ENCODE measurements at regions not wholly inside any gene's neighbourhood (a gene's known extent, or its start where the extent isn't known, plus 50 kb on each side); places are given as distances from the start of the nearest gene placed in this dataset.

DNA sequence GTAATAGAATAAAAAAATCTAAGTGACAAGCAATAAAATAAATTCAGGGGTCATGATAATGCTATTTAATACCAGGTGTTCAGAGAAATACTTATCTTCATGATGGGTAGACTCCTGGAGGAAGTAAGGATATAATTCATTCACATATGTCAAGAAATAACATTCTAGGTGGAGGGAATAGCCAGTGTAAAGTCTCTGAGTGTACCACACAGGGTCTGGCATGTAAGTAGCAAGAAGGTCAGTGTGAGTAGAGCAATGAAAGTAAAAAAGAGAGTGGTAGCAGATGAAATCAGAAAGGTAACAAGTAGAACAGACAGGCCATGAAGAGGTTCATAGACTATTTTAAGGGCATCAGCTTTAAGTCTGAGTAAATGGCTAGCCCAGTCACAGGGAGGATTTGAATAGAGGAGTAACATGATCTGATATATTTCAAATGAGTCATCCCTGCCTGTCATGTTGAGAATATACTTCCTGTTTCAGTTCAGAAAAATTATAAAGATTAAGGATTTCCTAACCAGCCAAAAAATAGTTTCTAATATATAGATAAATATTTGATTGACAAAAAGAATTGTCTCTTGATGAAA, 519.9 kb downstream of the C12orf50 start:
- no peaks in the 10 kb centered on the region for H3K9me3 Mint-ChIP-seq (ENCODE audit: insufficient read depth)
- intact Hi-C loops (cut with micrococcal nuclease) = no loop called here
- no peak for TF ChIP-seq CTCF (IDR thresholded peaks at IDR 0.05)
- no peak for TF ChIP-seq EZH2 (IDR thresholded peaks at IDR 0.05; ENCODE audit: borderline replicate concordance, insufficient read depth, low read depth, low read length, poor library complexity, severe bottlenecking)

GRCh38 chr12:87491598-87491997, 537.6 kb downstream of the C12orf50 start:
- 87% methylated on average over 3 of the region's 3 CpGs for WGBS (ENCODE audit: insufficient coverage)
- no peak overlapping the region for H3K4me3 ChIP-seq (ENCODE audit: control extremely low read depth in 1 of 5, extremely low read depth in 1 of 5, insufficient read depth in 1 of 5, low read depth in 2 of 5, low read length in 4 of 5)
- H3K4me1 ChIP-seq (ENCODE audit: control insufficient read depth in 2 of 2, insufficient read depth in 2 of 2, low read length in 2 of 2) = no peaks in the 10 kb centered on the region
- H3K79me2 ChIP-seq (ENCODE audit: control insufficient read depth, insufficient read depth, low read length) = no peaks in the 10 kb centered on the region
- Mint-ChIP-seq H3K27me3 (no peaks in the 10 kb centered on the region), H3K9me3 (ENCODE audit: insufficient read depth) (no peaks in the 10 kb centered on the region), H3K27ac (no peak overlapping the region), H3K4me3 (no peak overlapping the region), H3K4me1 (no peaks in the 10 kb centered on the region)
- no peak overlapping the region for H3K9ac ChIP-seq (ENCODE audit: low read length)
- no peak for TF ChIP-seq CTCF (IDR thresholded peaks at IDR 0.05)
- no peak for TF ChIP-seq EZH2 (IDR thresholded peaks at IDR 0.05; ENCODE audit: borderline replicate concordance, insufficient read depth, low read depth, low read length, poor library complexity, severe bottlenecking)
- ATAC-seq (ENCODE audit: low read depth) = no peak
- POLR2A ChIA-PET = no interaction called here
- intact Hi-C loops (cut with micrococcal nuclease) = no loop called here
- no peaks in the 10 kb centered on the region for H3K9me3 ChIP-seq (ENCODE audit: control extremely low read depth in 1 of 3, control insufficient read depth in 2 of 3, insufficient read depth in 1 of 3, low read length in 2 of 3)
- CTCF ChIA-PET = no interaction called here
- no peaks in the 10 kb centered on the region for H3K27me3 ChIP-seq (replicated peaks in 1 of 4; ENCODE audit: control extremely low read depth in 1 of 4, control insufficient read depth in 3 of 4, insufficient read depth in 4 of 4, low read length in 3 of 4)
- no peak overlapping the region for H2AFZ ChIP-seq (ENCODE audit: insufficient read depth, low read depth, low read length, poor library complexity, severe bottlenecking)
- H3K36me3 ChIP-seq (replicated peaks in 1 of 2; ENCODE audit: control extremely low read depth in 1 of 2, control insufficient read depth in 1 of 2, extremely low read depth in 1 of 2, insufficient read depth in 2 of 2, low read length in 1 of 2) = no peaks in the 10 kb centered on the region
- no peak for DNase-seq
- H4K20me1 ChIP-seq (ENCODE audit: control insufficient read depth, insufficient read depth, low read length, poor library complexity, severe bottlenecking) = no peaks in the 10 kb centered on the region
- no peak overlapping the region for H3K27ac ChIP-seq (ENCODE audit: low read length in 2 of 2)
- no peak overlapping the region for H3K4me2 ChIP-seq (replicated peaks; ENCODE audit: low read depth, low read length, poor library complexity, severe bottlenecking)

More for the DNA sequence above, 519.9 kb downstream of the C12orf50 start:
- Mint-ChIP-seq H3K27ac (no peak overlapping the region), H3K4me3 (no peak overlapping the region), H3K27me3 (no peaks in the 10 kb centered on the region), H3K4me1 (peaks cover 2% of the 10 kb centered on the region)
- DNase-seq (no peak), ATAC-seq (ENCODE audit: low read depth) (no peak)
- Histone ChIP-seq H3K4me1 (ENCODE audit: control insufficient read depth in 2 of 2, insufficient read depth in 2 of 2, low read length in 2 of 2) (no peaks in the 10 kb centered on the region), H3K9me3 (ENCODE audit: control extremely low read depth in 1 of 3, control insufficient read depth in 2 of 3, insufficient read depth in 1 of 3, low read length in 2 of 3) (peaks cover 0 to 2% (median 0%) of the 10 kb centered on the region in 3 donors), H3K4me2 (replicated peaks; ENCODE audit: low read depth, low read length, poor library complexity, severe bottlenecking) (no peak overlapping the region), H3K27ac (ENCODE audit: low read length in 2 of 2) (no peak overlapping the region), H2AFZ (ENCODE audit: insufficient read depth, low read depth, low read length, poor library complexity, severe bottlenecking) (no peak overlapping the region), H3K27me3 (replicated peaks in 1 of 4; ENCODE audit: control extremely low read depth in 1 of 4, control insufficient read depth in 3 of 4, insufficient read depth in 4 of 4, low read length in 3 of 4) (no peaks in the 10 kb centered on the region), H4K20me1 (ENCODE audit: control insufficient read depth, insufficient read depth, low read length, poor library complexity, severe bottlenecking) (no peaks in the 10 kb centered on the region), H3K4me3 (ENCODE audit: control extremely low read depth in 1 of 5, extremely low read depth in 1 of 5, insufficient read depth in 1 of 5, low read depth in 2 of 5, low read length in 4 of 5) (no peak overlapping the region), H3K36me3 (replicated peaks in 1 of 2; ENCODE audit: control extremely low read depth in 1 of 2, control insufficient read depth in 1 of 2, extremely low read depth in 1 of 2, insufficient read depth in 2 of 2, low read length in 1 of 2) (no peaks in the 10 kb centered on the region), H3K79me2 (ENCODE audit: control insufficient read depth, insufficient read depth, low read length) (no peaks in the 10 kb centered on the region), H3K9ac (ENCODE audit: low read length) (no peak overlapping the region)
- POLR2A ChIA-PET = no interaction called here
- CTCF ChIA-PET = no interaction called here

All from B cell (primary cell).